DLD1 (cell line): ENCODE measurements at regions not wholly inside any gene's neighbourhood (a gene's known extent, or its start where the extent isn't known, plus 50 kb on each side); places are given as distances from the start of the nearest gene placed in this dataset.

Experiments used
- in situ Hi-C: cut with HindIII; loops from 2 replicates; pipeline ENCODE4 v1.10.0; 2017; ENCODE audit warnings: low sequenced_read_pairs

DNA sequence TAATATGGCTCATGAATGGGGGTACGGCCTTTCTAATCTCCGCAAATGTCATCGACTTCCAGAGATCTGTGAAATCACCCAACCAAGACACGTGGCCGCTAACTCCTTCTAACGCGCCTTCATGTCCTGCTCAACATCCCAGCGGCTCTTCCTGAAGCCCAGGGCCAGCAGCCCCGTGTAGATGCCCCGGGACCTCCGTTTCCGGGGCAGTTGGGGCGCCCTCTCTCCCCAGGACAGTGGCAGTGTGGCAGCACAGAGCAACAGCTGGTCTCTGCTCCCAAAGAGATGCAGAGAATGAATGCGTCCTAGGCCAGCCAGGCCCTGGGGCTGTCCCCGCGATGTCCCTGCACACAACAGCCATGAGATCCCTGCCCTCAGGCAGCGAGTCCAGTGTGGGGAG is 153.5 kb downstream of the RBFOX3 start:
- in situ Hi-C loops = no loop called here

- in situ Hi-C loops = no loop called here
Measured at GRCh38 chr17:79455636-79456035, 155.2 kb downstream of the RBFOX3 start.

- in situ Hi-C loops = no loop called here
Measured at GRCh38 chr17:79454826-79455225, 156.0 kb downstream of the RBFOX3 start.

- in situ Hi-C loops = no loop called here
Measured at GRCh38 chr17:79453481-79453880, 157.4 kb downstream of the RBFOX3 start.

DNA sequence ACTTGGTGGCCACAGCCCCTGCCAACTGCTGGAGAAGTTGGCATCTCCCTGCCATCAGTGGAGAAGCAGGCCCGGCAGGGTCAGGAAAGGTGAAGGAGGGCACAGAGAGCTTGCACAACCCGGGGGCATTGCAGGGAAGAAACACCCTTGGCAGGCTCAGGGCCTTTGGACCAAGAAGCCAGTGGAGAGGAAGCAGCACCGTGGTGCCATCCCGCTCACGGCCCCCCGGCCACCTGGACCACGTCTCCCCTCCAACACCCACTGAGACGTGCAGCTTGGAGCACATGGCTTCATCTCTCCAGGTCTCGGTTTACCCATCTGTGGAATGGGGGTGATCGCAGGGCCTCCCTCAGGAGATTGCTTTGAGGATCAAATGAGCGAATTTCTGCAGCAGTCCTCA is 158.1 kb downstream of the RBFOX3 start:
- in situ Hi-C loops = no loop called here

DNA sequence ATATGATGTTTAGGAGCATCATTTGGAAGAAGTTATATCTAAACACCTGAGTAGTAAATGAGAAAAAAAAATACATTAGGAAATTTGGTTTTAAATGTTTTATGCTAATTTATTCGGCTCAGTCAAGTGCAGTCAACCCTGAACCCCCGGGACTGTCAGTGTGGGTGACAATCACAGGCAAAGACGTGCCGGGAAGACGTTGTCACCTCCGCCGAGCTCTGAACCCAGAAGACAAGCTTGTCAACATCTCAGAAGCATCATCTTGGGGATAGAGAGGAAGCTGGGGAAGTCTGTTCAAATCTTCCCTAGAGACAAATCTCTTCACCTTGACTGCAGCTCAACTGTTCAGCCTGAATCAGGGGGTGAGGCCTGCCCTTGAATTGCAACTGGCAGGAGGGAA is 159.7 kb downstream of the RBFOX3 start:
- in situ Hi-C loops = no loop called here

DNA sequence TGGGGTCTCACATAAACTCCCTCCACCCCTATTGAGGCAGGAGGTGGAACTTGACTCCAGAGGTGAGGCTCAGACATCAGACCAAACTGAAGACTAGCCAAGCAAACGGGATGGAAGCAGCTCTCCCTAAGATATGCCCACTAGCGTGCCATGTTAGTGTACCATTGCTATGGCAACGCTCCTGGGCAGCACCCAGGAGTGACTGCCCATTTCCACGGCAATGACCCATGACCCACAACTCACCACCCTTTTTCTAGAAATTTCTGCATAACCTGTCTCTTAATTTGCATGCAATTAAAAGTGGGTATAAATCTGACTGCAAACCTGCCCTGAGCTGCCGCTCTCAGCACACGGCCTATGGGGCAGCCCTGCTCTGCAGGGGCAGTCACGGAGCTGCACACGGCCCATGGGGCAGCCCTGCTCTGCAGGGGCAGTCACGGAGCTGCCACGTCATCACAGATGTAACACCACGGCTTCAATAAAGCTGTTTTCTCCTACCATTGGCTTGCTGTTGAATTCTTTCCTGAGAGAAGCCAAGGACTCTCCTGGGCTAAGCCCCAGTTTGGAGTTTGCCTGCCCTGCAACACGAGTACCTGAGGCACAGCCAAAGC is 164.3 kb downstream of the RBFOX3 start:
- in situ Hi-C loops = no loop called here

- in situ Hi-C loops = no loop called here
Measured at GRCh38 chr17:79444198-79444597, 166.7 kb downstream of the RBFOX3 start.

- in situ Hi-C loops = no loop called here
Measured at GRCh38 chr17:79443026-79443425, 167.8 kb downstream of the RBFOX3 start.

DNA sequence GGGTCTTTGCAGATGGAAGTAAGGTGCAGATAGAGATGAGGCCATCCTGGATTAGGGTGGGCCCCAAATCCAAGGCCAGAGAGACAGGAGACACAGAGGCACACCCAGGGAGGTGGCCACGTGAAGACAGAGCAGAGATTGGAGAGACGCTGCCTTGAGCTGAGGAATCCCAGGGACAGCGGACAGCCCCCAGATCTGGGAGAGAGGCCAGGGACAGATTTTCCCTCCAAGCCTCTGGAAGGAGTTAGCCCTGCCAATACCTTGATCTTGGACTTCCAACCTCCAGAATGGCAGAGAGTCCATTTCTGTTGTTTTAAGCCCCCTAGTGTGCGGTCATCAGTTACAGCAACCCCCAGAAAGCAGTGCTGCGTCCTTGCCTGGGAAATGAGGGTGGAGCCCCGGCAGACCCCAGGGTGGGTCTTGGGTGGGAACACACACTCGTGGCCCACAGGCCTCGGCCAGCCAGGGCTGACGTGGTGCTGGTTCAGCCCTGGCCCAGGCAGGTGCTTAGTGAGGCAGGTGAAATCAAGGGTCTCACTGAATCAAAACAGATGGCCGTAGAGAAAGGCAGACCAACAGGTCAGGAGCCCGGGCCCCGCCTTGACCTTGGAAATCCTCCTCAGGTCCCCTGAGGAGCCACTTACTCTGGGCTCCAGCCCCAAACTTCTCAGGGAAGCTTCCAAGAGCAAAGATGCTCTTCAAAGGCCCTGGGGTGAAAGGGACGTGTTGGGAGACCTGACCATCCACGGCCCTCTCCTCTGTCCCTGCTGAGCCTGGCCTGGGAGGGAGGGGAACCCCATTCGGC is 169.3 kb downstream of the RBFOX3 start:
- in situ Hi-C loops = no loop called here

DNA sequence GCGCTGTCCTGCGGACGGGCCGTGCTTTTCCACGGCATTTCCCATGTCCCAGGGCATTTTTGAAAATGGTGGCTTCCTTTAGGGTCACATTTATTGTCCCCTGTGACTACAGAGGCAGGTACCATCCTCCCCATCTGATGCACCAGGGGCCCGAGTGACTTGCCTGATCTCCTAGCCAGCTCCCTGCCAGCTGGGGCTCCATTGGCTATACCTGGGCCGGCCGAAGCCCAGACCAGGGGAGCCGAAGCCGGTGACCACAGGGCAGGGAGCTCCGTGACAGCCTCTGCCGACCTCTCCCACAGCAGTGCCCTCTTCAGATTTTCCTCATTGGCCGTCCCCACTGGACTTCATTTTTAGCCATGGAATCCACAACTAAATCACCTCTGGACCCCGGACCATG is 170.6 kb downstream of the RBFOX3 start:
- in situ Hi-C loops = no loop called here

DNA sequence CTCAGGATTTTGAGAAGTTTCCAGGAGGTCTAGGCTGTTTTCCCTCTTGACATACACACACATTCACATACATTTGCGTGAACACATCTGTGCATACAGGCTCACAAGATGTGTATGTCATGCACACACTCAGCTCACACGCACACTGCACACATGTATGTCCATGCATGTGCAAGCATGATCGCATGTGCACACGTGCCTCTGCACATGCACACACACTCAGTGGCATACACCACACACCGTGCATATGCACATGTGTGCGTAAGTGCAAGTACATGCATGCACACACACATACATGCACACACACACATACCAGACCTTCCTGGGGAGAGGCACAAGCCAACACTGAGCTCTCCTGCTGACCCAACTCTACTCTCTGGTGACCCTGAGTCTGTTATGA is 171.4 kb downstream of the RBFOX3 start:
- in situ Hi-C loops = no loop called here

- in situ Hi-C loops = no loop called here
Measured at GRCh38 chr17:79438546-79439334, 172.1 kb downstream of the RBFOX3 start.

- in situ Hi-C loops = no loop called here
Measured at GRCh38 chr17:79438058-79438457, 172.8 kb downstream of the RBFOX3 start.

DNA sequence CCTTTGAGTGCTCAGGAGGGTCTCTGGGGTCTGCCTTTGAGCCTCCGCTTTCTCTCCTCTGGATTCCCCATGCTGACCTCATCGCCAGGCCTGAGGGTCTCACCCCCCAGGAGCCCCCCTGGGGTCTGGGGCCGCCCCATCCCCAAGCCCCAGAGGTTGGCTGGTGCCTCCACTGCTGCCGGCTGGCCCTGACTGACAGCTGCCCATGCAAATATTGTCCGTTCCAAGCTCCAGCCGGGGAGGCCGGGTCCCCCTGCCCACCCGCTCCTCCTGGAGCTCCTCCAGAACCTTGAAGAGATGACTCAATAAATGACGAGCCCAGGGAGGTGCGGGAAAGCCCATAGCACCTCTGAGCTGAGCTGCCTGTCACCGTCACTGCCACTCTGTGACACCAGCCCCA is 173.8 kb downstream of the RBFOX3 start:
- in situ Hi-C loops = no loop called here

GRCh38 chr17:79435962-79436361 is 174.9 kb downstream of the RBFOX3 start:
- in situ Hi-C loops = no loop called here

DNA sequence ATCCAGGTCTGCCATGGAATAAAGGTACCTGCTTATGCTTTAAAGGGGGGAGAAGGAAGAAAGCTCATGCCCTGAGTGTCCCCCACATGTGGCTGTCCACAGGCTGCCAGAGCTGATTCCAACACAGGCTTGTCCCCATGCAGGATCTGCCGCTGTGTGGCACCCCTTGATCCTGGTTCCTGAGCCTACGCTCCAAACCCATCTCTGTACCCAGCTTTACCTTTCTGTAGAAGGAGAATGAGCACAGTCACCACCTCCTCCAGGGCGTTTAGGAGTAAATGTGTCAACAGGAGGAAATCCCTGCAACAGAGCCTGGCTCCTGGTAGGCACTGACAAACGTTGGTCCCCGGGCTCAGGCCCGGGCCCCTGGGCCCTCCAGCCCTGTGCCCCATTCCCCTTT is 175.6 kb downstream of the RBFOX3 start:
- in situ Hi-C loops = no loop called here

- in situ Hi-C loops = no loop called here
Measured at GRCh38 chr17:79434215-79434614, 176.6 kb downstream of the RBFOX3 start.

DNA sequence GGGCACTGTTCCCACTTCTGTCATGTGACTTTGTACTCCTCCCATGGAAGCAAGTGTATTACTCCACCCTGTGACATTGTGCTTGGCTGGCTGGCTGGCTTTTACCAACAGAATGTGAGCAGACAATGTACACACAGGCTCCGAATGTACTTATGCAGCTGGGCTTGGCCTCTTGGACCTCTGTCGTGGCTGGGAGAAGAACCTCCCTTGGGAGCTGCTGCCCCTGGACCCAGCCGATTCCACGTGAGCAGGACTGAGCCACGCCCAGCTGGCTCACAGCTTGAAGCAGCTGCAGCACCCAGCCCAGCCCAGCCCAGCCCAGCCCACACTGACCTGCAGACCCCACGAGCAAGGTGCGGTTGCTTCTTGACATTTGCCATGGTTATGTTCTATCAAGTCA is 177.5 kb downstream of the RBFOX3 start:
- in situ Hi-C loops = no loop called here

- in situ Hi-C loops = no loop called here
Measured at GRCh38 chr17:79431175-79431574, 179.7 kb downstream of the RBFOX3 start.

DNA sequence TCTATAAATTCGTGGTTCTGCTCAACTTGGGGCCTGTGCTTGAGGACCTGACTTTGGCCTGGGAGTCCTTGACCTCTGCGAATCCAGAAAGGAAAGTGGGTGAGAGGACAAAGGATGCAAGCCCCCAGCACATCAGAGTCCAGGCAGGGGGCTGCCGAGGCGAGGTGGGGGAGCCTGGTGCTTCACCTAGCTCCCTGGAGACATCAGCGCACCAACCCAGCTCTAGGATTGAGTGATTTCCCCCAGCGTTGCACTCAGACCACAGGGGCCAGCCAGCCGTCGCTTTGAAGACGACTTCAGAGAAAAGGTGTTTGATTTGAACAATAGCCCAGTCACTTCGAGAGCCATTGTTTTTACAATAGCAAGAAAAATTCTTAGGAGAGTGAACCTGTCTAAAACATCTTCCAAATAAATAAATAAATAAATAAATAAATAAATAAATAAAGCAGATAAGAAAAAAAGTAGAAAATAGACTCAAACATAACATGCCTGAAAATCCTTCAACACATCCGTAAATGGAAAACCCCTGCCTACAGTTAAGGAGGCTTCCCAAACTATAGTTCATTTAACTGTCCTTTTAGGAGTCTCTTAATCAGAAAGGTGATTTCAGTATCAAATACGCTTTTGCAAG is 180.9 kb downstream of the RBFOX3 start:
- in situ Hi-C loops = no loop called here
